Fibroblast of skin of left biceps (primary cell): ENCODE measurements at regions not wholly inside any gene's neighbourhood (a gene's known extent, or its start where the extent isn't known, plus 50 kb on each side); places are given as distances from the start of the nearest gene placed in this dataset.
A peak's percentile ranks its signal among the peaks of the same experiment; 100 is the strongest.

Source experiments
- DNase-seq, 2 experiments: peaks; one replicate each; pipeline ENCODE4 v3.0.0-alpha.2; 2013; ENCODE audit warnings: low read depth in 2 of 2

GRCh38 chr6:120627612-120628011, 706.7 kb downstream of the TBC1D32 start:
- DNase-seq, result no peak

- no peak for DNase-seq
Measured at GRCh38 chr6:120622127-120622631, 712.1 kb downstream of the TBC1D32 start.

- DNase-seq, result no peak
Measured at GRCh38 chr6:120620900-120621299, 713.4 kb downstream of the TBC1D32 start.

- DNase-seq, result no peak
Measured at GRCh38 chr6:120615238-120615637, 719.0 kb downstream of the TBC1D32 start.

- DNase-seq, result no peak
Measured at GRCh38 chr6:120614723-120615122, 719.6 kb downstream of the TBC1D32 start.

GRCh38 chr6:120608826-120609225, 725.5 kb downstream of the TBC1D32 start:
- peak; percentile 39 to 47 for DNase-seq

- no peak for DNase-seq
Measured at GRCh38 chr6:120606743-120607142, 727.5 kb downstream of the TBC1D32 start.

GRCh38 chr6:120604510-120604909, 729.8 kb downstream of the TBC1D32 start:
- DNase-seq, result no peak

- no peak for DNase-seq
Measured at GRCh38 chr6:120590611-120591010, 743.7 kb downstream of the TBC1D32 start.

GRCh38 chr6:120588424-120588823, 745.9 kb downstream of the TBC1D32 start:
- DNase-seq, result no peak

GRCh38 chr6:120587381-120587780, 746.9 kb downstream of the TBC1D32 start:
- no peak for DNase-seq

- DNase-seq, result no peak
Measured at GRCh38 chr6:120584111-120584760, 750.0 kb downstream of the TBC1D32 start.

- DNase-seq, result no peak
Measured at GRCh38 chr6:120576061-120576460, 758.2 kb downstream of the TBC1D32 start.

- peak; percentile 14 to 16 for DNase-seq
Measured at GRCh38 chr6:120569714-120570113, 764.6 kb downstream of the TBC1D32 start.

- DNase-seq, result no peak
Measured at GRCh38 chr6:120564779-120565178, 769.5 kb downstream of the TBC1D32 start.

GRCh38 chr6:120558294-120558693, 776.0 kb downstream of the TBC1D32 start:
- no peak for DNase-seq

- no peak for DNase-seq
Measured at GRCh38 chr6:120557554-120557953, 776.7 kb downstream of the TBC1D32 start.

GRCh38 chr6:120556491-120556890, 777.8 kb downstream of the TBC1D32 start:
- no peak for DNase-seq

GRCh38 chr6:120553353-120553752, 780.9 kb downstream of the TBC1D32 start:
- no peak for DNase-seq

GRCh38 chr6:120545353-120545752, 788.9 kb downstream of the TBC1D32 start:
- DNase-seq, result no peak

- no peak for DNase-seq
Measured at GRCh38 chr6:120534954-120535353, 799.3 kb downstream of the TBC1D32 start.

- no peak for DNase-seq
Measured at GRCh38 chr6:120526576-120526975, 807.7 kb downstream of the TBC1D32 start.

- no peak for DNase-seq
Measured at GRCh38 chr6:120514544-120514943, 819.7 kb downstream of the TBC1D32 start.

- DNase-seq, result no peak
Measured at GRCh38 chr6:120511712-120512111, 822.6 kb downstream of the TBC1D32 start.
